HG03066 (cell line): ENCODE measurements at regions not wholly inside any gene's neighbourhood (a gene's known extent, or its start where the extent isn't known, plus 50 kb on each side); places are given as distances from the start of the nearest gene placed in this dataset.
"Not testable (repeated sequence)": the region's sequence is repeated elsewhere in the genome, so short reads cannot be mapped to it uniquely, and the experiment has no call there.

Experiments
- ATAC-seq: cut with Tn5 transposase; IDR thresholded peaks from one replicate; pipeline ENCODE4 v1.9.1; 2021; ENCODE audit warnings: low read depth; ENCODE audit not compliant: unreplicated experiment

DNA sequence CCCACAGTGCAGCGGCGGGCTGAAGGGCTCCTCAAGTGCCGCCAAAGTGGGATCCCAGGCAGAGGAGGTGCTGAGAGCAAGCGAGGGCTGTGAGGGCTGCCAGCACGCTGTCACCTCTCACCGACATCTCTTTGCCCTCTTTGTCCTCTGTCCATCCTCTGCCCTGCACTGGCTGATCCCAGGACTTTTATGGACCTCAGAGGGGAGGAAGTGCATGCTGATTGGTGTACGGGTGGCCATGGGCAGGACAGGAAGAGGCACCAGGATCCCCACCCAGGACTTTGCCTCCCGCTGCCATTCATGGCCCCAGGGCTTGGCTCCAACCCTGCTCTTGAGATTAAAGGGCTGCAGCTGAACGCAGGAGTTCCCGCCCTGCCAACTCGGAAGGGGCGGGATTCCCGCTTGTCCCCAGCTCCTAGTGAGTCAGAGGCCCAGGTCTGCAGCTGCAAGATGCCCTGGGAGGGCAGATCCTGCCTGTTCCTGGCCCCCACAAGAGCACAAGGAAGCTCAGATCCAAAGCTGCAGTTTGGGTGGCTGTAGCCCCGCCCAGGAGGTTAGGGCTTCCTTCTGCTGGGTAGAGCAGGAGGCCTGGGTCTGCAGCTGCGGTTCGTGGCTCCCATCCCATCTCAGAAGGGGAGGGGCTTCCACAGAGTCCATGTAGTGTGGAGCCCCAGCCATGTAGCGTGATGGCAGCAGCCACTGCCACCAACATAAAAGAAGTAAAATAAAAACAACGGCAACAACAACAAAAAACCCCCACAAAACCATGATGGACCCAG is 1716.7 kb downstream of the SLITRK1 start:
- ATAC-seq = no peak

DNA sequence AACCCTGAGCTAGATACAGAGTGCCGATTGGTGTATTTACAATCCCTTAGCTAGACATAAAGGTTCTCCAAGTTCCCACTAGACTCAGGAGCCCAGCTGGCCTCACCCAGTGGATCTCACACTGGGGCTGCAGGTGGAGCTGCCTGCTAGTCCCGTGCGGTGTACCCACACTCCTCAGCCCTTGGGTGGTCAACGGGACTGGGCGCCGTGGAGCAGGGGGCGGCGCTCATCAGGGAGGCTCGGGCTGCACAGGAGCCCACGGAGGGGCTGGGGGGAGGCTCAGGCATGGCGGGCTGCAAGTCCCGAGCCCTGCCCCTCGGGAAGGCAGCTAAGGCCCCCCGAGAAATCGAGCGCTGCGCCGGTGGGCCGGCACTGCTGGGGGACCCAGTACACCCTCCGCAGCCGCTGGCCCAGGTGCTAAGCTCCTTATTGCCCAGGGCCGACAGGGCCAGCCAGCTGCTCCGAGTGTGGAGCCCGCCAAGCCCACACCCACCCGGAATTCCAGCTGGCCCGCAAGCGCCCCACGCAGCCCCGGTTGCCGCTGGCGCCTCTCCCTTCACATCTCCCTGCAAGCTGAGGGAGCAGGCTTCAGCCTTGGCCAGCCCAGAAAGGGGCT is 1717.4 kb downstream of the SLITRK1 start:
- not testable (repeated sequence) for ATAC-seq

DNA sequence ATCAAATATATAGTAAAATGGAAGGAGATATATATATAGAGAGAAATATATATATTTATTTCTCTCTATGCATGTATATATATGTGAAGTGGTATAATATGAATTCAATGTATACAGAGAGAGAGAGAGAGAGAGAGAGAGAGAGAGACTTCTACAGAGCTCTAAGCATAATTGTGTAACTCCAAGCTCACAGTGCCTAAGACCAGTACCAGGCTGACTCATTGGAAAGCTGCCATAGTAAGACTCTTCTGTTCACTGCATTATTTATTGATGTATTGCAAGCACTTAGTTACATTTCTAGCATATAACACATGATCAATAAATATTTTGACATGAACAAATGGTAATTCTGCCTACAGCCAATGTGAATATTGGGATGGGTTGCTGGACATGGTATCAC is 1734.7 kb downstream of the SLITRK1 start:
- no peak for ATAC-seq

- no peak for ATAC-seq
These were observed 1745.4 kb downstream of the SLITRK1 start for GRCh38 chr13:82136880-82137279.

- no peak for ATAC-seq
These were observed 1753.0 kb downstream of the SLITRK1 start for GRCh38 chr13:82129281-82129680.

- ATAC-seq = no peak
These were observed 1763.7 kb downstream of the SLITRK1 start for GRCh38 chr13:82118589-82118988.

GRCh38 chr13:82116422-82116989 is 1765.8 kb downstream of the SLITRK1 start:
- no peak for ATAC-seq

DNA sequence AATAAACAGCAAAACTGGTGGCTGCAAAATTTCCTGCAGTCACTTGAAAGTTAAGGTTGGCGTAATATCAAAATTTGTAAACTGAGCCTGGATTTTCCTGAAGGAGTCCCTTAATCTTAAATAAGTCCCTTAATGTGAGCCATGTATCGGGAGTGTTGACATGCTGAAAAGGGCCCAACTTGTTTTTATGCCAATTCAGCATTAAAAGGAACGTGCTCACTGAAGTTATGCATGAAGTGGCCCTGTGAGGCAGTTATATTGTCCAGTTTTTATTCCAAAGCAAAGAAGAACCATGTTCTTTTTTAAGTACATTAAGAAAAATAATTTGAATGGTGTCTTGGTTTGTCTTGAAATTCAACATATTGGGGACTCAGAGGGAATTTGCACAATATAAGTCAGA is 1766.9 kb downstream of the SLITRK1 start:
- ATAC-seq = no peak

DNA sequence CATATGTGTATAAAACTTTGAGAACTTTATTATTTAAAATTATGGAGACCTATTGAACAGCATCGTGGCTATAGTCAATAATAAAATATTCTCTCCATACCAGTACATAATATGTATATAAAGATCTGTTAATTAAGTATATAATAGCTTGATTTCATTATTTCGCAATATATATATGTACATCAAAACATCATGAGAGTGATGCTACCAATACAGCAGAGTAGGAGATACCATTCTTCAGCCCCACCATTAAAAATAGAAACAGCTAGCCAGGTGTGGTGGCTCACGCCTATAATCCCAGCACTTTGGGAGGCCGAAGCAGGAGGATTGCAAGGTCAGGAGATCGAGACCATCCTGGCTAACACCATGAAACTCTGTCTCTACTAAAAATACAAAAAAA is 1755.3 kb upstream of the SPRY2 start:
- no peak for ATAC-seq

DNA sequence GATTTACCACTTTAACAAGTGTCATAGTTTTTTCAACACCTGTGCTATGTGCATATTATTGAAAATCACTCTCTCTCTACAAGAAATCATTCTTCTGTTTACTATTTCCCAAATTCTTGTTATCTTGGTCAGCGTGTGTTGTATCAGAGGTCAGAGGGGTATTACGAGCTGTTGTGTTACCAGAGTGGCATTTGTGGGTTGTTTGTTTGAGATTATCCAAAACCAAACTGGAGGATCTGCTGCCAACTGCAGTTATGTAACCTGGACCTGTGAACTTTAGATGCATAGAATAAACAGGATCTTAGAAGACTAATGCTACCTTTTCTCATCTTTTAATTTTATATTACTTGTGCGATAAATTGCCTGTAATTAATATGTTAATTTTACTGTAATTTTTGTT is 1751.4 kb upstream of the SPRY2 start:
- no peak for ATAC-seq

GRCh38 chr13:82088781-82089180 is 1747.9 kb upstream of the SPRY2 start:
- ATAC-seq = no peak

DNA sequence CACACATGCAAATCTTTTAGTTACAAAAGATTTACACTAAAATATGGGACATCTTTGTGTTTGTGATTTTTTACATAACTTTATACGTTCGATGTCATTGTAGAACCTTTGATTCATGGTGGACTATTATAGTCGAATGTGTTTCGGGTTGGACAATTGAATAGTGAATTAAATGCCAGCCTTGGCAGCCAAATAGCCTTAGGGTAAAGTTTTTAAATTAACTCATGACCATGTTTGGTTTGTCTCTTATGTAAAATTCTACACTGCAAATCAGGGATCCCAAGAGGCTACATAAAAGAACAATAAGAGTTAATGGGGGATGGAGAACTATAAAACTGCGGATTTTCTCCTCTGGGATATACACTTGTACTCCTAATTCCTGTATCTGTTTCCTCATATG is 1735.6 kb upstream of the SPRY2 start:
- ATAC-seq = no peak

DNA sequence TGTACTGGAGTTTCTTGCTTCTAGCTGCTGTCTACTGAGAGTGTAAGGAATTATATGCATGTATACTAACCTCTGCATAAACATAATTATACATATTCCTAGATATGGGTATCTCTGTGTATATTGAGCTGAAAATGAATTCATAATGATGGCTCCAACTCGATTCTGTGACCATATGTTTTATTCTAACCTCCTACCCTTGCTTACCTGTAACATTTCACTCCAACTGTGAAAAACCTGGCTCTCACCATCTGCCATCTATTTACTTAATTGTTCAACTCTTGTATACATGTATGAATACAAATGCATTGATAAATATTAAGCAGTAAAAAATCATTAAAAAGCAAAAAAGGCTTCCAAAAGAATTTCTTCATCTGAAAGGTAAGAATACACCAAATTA is 1729.5 kb upstream of the SPRY2 start:
- no peak for ATAC-seq

- ATAC-seq = no peak
These were observed 1721.8 kb upstream of the SPRY2 start for GRCh38 chr13:82062772-82063171.

- no peak for ATAC-seq
These were observed 1717.4 kb upstream of the SPRY2 start for GRCh38 chr13:82058364-82058763.

GRCh38 chr13:82045316-82045715 is 1704.4 kb upstream of the SPRY2 start:
- not testable (repeated sequence) for ATAC-seq

- ATAC-seq = no peak
These were observed 1695.7 kb upstream of the SPRY2 start for GRCh38 chr13:82036602-82037001.

DNA sequence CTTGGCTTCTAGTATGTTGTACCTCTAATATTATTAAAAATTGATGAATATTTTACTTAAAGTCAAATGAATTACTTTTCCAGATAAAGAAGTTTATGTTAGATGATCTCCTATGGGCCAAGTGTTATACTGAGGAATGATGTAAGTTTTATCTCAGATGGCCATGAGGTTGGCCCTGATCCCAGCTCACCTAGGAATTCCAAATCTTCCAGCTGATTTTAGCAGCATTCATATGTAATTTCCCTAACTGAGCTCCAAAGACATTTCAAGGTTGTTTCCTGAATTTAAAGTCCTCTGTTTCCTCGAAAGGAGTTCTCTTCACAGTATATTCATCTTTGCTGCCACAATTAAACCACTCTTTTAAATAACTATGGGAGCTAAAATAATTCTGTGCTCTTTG is 1670.4 kb upstream of the SPRY2 start:
- ATAC-seq = no peak

GRCh38 chr13:82010780-82011179 is 1669.9 kb upstream of the SPRY2 start:
- no peak for ATAC-seq

GRCh38 chr13:82002710-82003109 is 1661.8 kb upstream of the SPRY2 start:
- no peak for ATAC-seq

- ATAC-seq = no peak
These were observed 1654.4 kb upstream of the SPRY2 start for GRCh38 chr13:81995316-81995715.

GRCh38 chr13:81990652-81991051 is 1649.7 kb upstream of the SPRY2 start:
- no peak for ATAC-seq
